IMR-90 (cell line): ENCODE measurements at regions not wholly inside any gene's neighbourhood (a gene's known extent, or its start where the extent isn't known, plus 50 kb on each side); places are given as distances from the start of the nearest gene placed in this dataset.

Experiments used
- ATAC-seq: fragments of 200-7000 bp; cut with Tn5 transposase; 2 replicates; pipeline ENCODE4 v1.9.1; 2020; ENCODE audit warnings: low read depth, mild to moderate bottlenecking, moderate library complexity
- BruUV-seq: library from RNA; stranded (reverse); fragments of 400-500 nt; replicated peaks from 2 replicates; lab custom pipeline; 2021; lab: Mats Ljungman, UMichigan
- CTCF ChIA-PET: fragments of 300-600 bp; formaldehyde crosslinking; extraction: SDS; loops from one replicate; lab custom pipeline; 2021; ENCODE audit warnings: antibody characterized with exemption; lab: Yijun Ruan, JAX
- POLR2A ChIA-PET: fragments of 300-600 bp; sonication (Branson Sonifier 250); formaldehyde crosslinking; loops from one replicate; lab custom pipeline; 2022; ENCODE audit warnings: antibody characterized with exemption; ENCODE audit not compliant: unreplicated experiment; lab: Charles Lee
- DNase-seq: peaks from one replicate; pipeline ENCODE4 v3.0.0; 2013
- H2AFZ ChIP-seq: replicated peaks from 2 replicates; pipeline ENCODE3; 2013; ENCODE audit warnings: low read length, mild to moderate bottlenecking; ENCODE audit not compliant: poor library complexity
- H2AK5ac ChIP-seq: 2 replicates; pipeline ENCODE4 v1.6.1; 2013; ENCODE audit warnings: low read depth, low read length, inconsistent platforms
- H2AK9ac ChIP-seq: replicated peaks from 2 replicates; pipeline ENCODE3; 2013; ENCODE audit warnings: mild to moderate bottlenecking, low read depth, low read length, moderate library complexity; ENCODE audit not compliant: poor library complexity
- H2BK120ac ChIP-seq: 2 replicates; pipeline ENCODE4 v1.6.1; 2013; ENCODE audit warnings: low read depth, low read length, inconsistent platforms
- H2BK15ac ChIP-seq: 3 replicates; pipeline ENCODE4 v1.6.1; 2013; ENCODE audit warnings: low read depth, low read length, inconsistent platforms
- H2BK20ac ChIP-seq: 2 replicates; pipeline ENCODE4 v1.6.1; 2013; ENCODE audit warnings: low read depth, mild to moderate bottlenecking, inconsistent platforms, low read length, moderate library complexity
- H2BK5ac ChIP-seq: 2 replicates; pipeline ENCODE4 v1.6.1; 2013; ENCODE audit warnings: mild to moderate bottlenecking, low read depth, low read length, inconsistent platforms; ENCODE audit not compliant: poor library complexity, severe bottlenecking
- H3K14ac ChIP-seq: replicated peaks from 2 replicates; pipeline ENCODE4 v1.6.1; 2013; ENCODE audit warnings: low read depth, low read length, inconsistent platforms
- H3K18ac ChIP-seq: 2 replicates; pipeline ENCODE4 v1.6.1; 2013; ENCODE audit warnings: low read depth, low read length, control low read depth
- H3K23ac ChIP-seq: 2 replicates; pipeline ENCODE4 v1.6.1; 2013; ENCODE audit warnings: low read depth, low read length, inconsistent platforms
- H3K27ac ChIP-seq: 2 replicates; pipeline ENCODE4 v1.5.1; 2013; ENCODE audit warnings: mild to moderate bottlenecking, control low read depth, low read length; ENCODE audit not compliant: insufficient read depth
- H3K27me3 ChIP-seq: 2 replicates; pipeline ENCODE4 v1.6.1; 2013; ENCODE audit warnings: low read length; ENCODE audit not compliant: control insufficient read depth, insufficient read depth
- H3K36me3 ChIP-seq: 2 replicates; pipeline ENCODE4 v1.6.1; 2013; ENCODE audit warnings: low read length, mixed read lengths; ENCODE audit not compliant: control insufficient read depth, insufficient read depth
- H3K4ac ChIP-seq: 2 replicates; pipeline ENCODE4 v1.6.1; 2013; ENCODE audit warnings: low read depth, low read length, inconsistent platforms
- H3K4me1 ChIP-seq: 2 replicates; pipeline ENCODE4 v1.6.1; 2013; ENCODE audit warnings: low read length, mixed read lengths; ENCODE audit not compliant: control insufficient read depth, insufficient read depth
- H3K4me2 ChIP-seq: 2 replicates; pipeline ENCODE4 v1.6.1; 2013; ENCODE audit warnings: low read depth, mild to moderate bottlenecking, control low read depth, low read length, moderate library complexity
- H3K4me3 ChIP-seq: 2 replicates; pipeline ENCODE4 v1.5.1; 2013; ENCODE audit warnings: low read depth, mild to moderate bottlenecking, control low read depth, low read length, moderate library complexity; ENCODE audit not compliant: insufficient read depth
- H3K56ac ChIP-seq: 2 replicates; pipeline ENCODE4 v1.6.1; 2013; ENCODE audit warnings: low read length, inconsistent platforms; ENCODE audit not compliant: insufficient read depth; ENCODE audit errors: extremely low read depth
- H3K79me1 ChIP-seq, 2 experiments: 2 replicates each; pipeline ENCODE4 v1.6.1; 2013; ENCODE audit warnings: low read length in 2 of 2, inconsistent platforms in 1 of 2, low read depth in 1 of 2
- H3K9ac ChIP-seq: 2 replicates; pipeline ENCODE4 v1.6.1; 2013; ENCODE audit warnings: low read depth, low read length, control low read depth
- H3K9me1 ChIP-seq: 2 replicates; pipeline ENCODE4 v1.6.1; 2013; ENCODE audit warnings: low read length, inconsistent platforms; ENCODE audit not compliant: insufficient read depth
- H3K9me3 ChIP-seq: 2 replicates; pipeline ENCODE4 v1.6.1; 2013; ENCODE audit warnings: low read length; ENCODE audit not compliant: control insufficient read depth, insufficient read depth
- H4K20me1 ChIP-seq: 2 replicates; pipeline ENCODE4 v1.6.1; 2013; ENCODE audit warnings: low read length, inconsistent platforms; ENCODE audit not compliant: insufficient read depth
- H4K5ac ChIP-seq: 2 replicates; pipeline ENCODE4 v1.6.1; 2013; ENCODE audit warnings: mild to moderate bottlenecking, low read depth, low read length, control low read depth
- H4K8ac ChIP-seq, 2 experiments: 2 replicates each; pipeline ENCODE4 v1.6.1; 2013; ENCODE audit warnings: low read depth in 2 of 2, low read length in 2 of 2, control low read depth in 1 of 2, inconsistent platforms in 1 of 2
- H4K91ac ChIP-seq: 2 replicates; pipeline ENCODE4 v1.6.1; 2013; ENCODE audit warnings: low read depth, low read length, inconsistent platforms; ENCODE audit not compliant: insufficient read depth
- CEBPB ChIP-seq: IDR thresholded peaks from 2 replicates; pipeline ENCODE4 v1.6.1; 2012; ENCODE audit warnings: low read depth, low read length, improper control_type of control experiment
- CHD1 ChIP-seq: IDR thresholded peaks from 2 replicates; pipeline ENCODE4 v1.6.1; 2012; ENCODE audit warnings: low read depth, low read length, improper control_type of control experiment
- MXI1 ChIP-seq: IDR thresholded peaks from 2 replicates; pipeline ENCODE4 v1.6.1; 2012; ENCODE audit warnings: low read depth, mild to moderate bottlenecking, low read length, moderate library complexity, borderline replicate concordance
- RFX5 ChIP-seq: IDR thresholded peaks from 2 replicates; pipeline ENCODE4 v1.8.0; 2012; ENCODE audit warnings: low read depth, mild to moderate bottlenecking, low read length, moderate library complexity
- WGBS, 2 experiments: methylation state at CpG; one replicate each; pipeline versions ENCODE4 v1.1.5 to v1.1.7; 2013; ENCODE audit warnings: missing lambda C conversion rate in 2 of 2; ENCODE audit not compliant: insufficient read length in 1 of 2; ENCODE audit errors: extremely low coverage in 2 of 2; 5-methylcytosine and 5-hydroxymethylcytosine counted together
- dilution Hi-C: fragments of 300-500 bp; cut with HindIII; formaldehyde crosslinking; loops from one replicate; pipeline ENCODE4 v1.14.3; 2018; ENCODE audit warnings: low sequenced_read_pairs; ENCODE audit not compliant: unreplicated experiment
- in situ Hi-C: fragments of 300-500 bp; cut with MboI; formaldehyde crosslinking; loops from 3 replicates; pipeline ENCODE4 v1.14.3; 2019; ENCODE audit warnings: low sequenced_read_pairs, inconsistent platforms, mixed read lengths
- intact Hi-C: fragments of 100-400 bp; cut with micrococcal nuclease; formaldehyde crosslinking; loops from 2 replicates; pipeline ENCODE4 v1.10.0; 2022
- TF ChIP-seq, protein P1 (sequence below): conservative IDR thresholded peaks from 2 replicates; pipeline ENCODE4 v1.5.1; 2012; ENCODE audit warnings: mild to moderate bottlenecking, low read depth, low read length, improper control_type of control experiment
- TF ChIP-seq, protein P2 (sequence below): fragments of 150-350 bp; IDR thresholded peaks from 2 replicates; pipeline ENCODE4 v1.6.1; 2016; ENCODE audit warnings: low read depth, mild to moderate bottlenecking, low read length, moderate library complexity, borderline replicate concordance

DNA sequence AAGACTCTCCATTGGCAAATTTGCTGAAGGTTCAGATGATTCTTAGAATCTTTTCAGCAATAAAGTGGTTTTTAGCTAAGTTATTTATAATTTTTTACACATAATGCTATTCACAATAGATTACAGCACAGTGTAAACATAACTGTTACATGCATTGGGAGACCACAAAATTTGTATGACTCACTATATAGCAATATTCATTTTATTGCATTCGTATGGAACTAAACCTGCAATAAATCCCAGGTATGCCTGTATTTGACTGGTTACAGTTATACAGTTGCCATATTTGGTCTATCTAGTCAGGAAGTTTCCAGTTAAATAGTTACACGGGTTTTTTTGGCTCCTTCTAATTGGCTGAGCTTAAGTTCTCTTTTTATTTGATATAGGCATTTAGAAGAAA is 220.8 kb downstream of the MRPS30 start:
- Histone ChIP-seq H3K9me3 (no peaks in the 10 kb centered on the region), H2AFZ (no peak overlapping the region), H4K20me1 (no peaks in the 10 kb centered on the region), H3K14ac (no peak overlapping the region), H2BK20ac (no peak overlapping the region), H3K9ac (no peak overlapping the region), H3K36me3 (no peaks in the 10 kb centered on the region), H4K5ac (no peak overlapping the region), H3K27me3 (no peaks in the 10 kb centered on the region), H2AK9ac (no peak overlapping the region), H3K9me1 (no peaks in the 10 kb centered on the region), H3K4me1 (no peaks in the 10 kb centered on the region), H3K27ac (no peak overlapping the region), H3K4ac (no peak overlapping the region), H3K56ac (no peak overlapping the region), H2BK15ac (no peak overlapping the region), H3K4me2 (no peak overlapping the region), H4K91ac (no peak overlapping the region), H2AK5ac (no peak overlapping the region), H2BK120ac (no peak overlapping the region), H3K23ac (no peak overlapping the region), H3K18ac (no peak overlapping the region), H4K8ac (no peak overlapping the region), H2BK5ac (no peak overlapping the region), H3K4me3 (no peak overlapping the region), H3K79me1 (no peaks in the 10 kb centered on the region)
- TF ChIP-seq, protein P1, sequence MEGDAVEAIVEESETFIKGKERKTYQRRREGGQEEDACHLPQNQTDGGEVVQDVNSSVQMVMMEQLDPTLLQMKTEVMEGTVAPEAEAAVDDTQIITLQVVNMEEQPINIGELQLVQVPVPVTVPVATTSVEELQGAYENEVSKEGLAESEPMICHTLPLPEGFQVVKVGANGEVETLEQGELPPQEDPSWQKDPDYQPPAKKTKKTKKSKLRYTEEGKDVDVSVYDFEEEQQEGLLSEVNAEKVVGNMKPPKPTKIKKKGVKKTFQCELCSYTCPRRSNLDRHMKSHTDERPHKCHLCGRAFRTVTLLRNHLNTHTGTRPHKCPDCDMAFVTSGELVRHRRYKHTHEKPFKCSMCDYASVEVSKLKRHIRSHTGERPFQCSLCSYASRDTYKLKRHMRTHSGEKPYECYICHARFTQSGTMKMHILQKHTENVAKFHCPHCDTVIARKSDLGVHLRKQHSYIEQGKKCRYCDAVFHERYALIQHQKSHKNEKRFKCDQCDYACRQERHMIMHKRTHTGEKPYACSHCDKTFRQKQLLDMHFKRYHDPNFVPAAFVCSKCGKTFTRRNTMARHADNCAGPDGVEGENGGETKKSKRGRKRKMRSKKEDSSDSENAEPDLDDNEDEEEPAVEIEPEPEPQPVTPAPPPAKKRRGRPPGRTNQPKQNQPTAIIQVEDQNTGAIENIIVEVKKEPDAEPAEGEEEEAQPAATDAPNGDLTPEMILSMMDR = no peak
- TF ChIP-seq RFX5 = no peak
- TF ChIP-seq, protein P2, sequence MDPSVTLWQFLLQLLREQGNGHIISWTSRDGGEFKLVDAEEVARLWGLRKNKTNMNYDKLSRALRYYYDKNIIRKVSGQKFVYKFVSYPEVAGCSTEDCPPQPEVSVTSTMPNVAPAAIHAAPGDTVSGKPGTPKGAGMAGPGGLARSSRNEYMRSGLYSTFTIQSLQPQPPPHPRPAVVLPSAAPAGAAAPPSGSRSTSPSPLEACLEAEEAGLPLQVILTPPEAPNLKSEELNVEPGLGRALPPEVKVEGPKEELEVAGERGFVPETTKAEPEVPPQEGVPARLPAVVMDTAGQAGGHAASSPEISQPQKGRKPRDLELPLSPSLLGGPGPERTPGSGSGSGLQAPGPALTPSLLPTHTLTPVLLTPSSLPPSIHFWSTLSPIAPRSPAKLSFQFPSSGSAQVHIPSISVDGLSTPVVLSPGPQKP = no peak
- no peak for TF ChIP-seq CHD1
- TF ChIP-seq MXI1 = no peak
- no peak for TF ChIP-seq CEBPB
- CTCF ChIA-PET = no interaction called here
- no TSS peak for BruUV-seq
- WGBS, 2 experiments = no CpG with 5 or more reads among the region's 2 CpGs
- POLR2A ChIA-PET = no interaction called here
- dilution Hi-C loops (no loop called here), intact Hi-C loops (no loop called here), in situ Hi-C loops (no loop called here)
- DNase-seq (no peak), ATAC-seq (no peak)
